HG03139 (cell line): ENCODE measurements at regions not wholly inside any gene's neighbourhood (a gene's known extent, or its start where the extent isn't known, plus 50 kb on each side); places are given as distances from the start of the nearest gene placed in this dataset.

ENCODE experiments used
- ATAC-seq: cut with Tn5 transposase; IDR thresholded peaks from one replicate; pipeline ENCODE4 v1.9.1; 2021; ENCODE audit not compliant: unreplicated experiment

- ATAC-seq, result no peak
Observed at GRCh38 chr1:69498711-69499110, 69.0 kb upstream of the LRRC7 start.

GRCh38 chr1:69499203-69499803 is 68.4 kb upstream of the LRRC7 start:
- ATAC-seq, result no peak

DNA sequence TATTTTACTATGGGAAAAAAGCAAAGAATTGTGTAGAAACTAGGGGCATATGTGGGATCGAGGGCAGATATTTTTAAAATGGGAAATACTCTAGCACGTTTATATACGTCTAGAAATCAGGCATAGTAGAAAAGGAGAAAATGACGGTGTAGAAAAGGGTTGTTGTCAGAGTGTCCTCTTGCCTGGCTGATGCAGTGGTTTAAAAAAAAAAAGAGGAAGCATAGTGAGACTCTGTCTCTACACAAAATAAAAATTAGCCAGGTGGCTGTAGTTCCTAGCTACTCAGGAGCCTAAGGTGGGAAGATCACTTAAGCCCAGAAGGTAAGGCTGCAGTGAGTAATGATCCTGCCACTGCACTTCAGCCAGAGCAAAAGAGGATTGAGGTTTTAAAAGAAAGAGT is 64.7 kb upstream of the LRRC7 start:
- no peak for ATAC-seq

DNA sequence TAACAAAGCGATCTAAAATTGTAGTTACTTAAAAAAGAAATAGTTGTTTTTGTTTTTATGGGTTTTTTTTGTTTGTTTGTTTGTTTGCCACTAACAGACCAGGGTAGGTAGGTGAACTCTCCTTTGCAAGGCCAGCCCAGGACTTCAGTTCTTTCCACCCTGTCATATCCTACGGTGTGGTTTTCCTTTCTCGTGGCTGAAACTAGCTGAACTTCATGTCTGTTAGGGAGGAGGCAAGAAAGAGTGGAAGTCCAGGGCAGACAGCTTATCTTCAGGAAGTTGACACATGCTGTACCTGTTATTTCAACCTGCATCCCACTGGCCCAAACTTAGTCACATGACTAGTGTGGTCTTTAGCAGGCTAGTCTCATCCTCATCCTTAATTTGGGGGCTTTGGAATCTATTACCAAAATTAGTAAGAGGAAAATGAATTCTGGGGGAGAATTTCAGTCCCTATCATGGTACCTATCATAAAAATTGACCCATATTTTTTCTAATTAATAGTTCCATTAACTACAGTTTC is 62.9 kb upstream of the LRRC7 start:
- no peak for ATAC-seq

DNA sequence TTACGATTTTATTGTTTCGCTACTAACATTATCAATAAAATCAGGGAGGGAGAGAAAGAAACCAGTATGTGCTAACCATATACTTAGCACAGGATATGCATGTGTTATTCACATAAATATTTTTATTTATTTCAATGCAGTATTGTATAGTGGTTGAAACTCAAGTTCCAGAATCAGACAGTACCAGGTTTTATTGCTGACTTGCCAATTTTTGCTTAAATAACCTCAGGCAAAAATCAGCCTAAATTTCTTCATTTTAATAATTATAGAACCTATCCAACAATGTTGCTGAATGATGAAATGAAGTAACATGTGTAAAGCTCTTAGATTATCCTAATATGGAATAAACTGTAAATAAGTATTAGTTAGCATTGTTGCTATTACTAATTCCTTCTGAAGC is 61.4 kb upstream of the LRRC7 start:
- no peak for ATAC-seq

DNA sequence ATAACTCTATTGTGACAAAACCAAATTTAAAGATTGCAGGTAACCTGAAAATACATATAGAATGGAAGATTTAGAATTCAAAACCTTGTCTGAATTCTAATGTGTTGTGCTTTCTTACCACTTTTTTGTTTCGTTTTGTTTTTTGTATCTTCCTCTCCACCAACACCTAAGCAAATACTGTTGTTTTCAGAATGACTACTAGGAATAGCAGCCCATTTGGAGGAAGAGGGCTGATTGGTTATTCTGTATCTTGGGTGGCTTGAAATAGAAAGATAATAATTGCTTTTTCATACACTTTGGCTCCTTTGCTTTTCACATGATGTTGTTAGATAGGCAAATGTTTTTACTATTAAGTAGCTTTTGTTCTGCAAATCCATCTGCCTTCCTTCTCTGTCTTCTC is 61.0 kb upstream of the LRRC7 start:
- no peak for ATAC-seq

GRCh38 chr1:69510026-69510425 is 57.7 kb upstream of the LRRC7 start:
- no peak for ATAC-seq

- no peak for ATAC-seq
Observed at GRCh38 chr1:69511426-69512192, 56.1 kb upstream of the LRRC7 start.

DNA sequence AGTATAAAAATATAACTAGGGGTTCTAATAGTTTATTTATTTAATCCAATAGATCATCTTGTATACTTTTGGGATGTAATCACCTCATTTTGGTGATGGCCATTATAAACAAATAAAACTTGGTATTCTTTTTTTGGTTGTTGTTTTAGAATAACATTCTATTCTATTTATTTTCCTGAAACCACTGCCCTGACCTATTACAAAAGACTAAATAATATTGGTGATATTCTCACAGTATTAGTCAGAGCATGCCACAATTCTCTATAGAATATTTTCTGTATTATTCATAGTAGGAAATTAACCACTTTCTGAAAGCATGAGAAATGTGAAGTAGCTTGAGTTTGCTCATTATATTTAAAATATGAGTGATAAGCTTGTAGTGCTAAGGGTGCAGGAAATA is 54.1 kb upstream of the LRRC7 start:
- no peak for ATAC-seq
